K562 (cell line): ENCODE measurements at regions not wholly inside any gene's neighbourhood (a gene's known extent, or its start where the extent isn't known, plus 50 kb on each side); places are given as distances from the start of the nearest gene placed in this dataset.

ENCODE experiments used
- CREM ChIP-seq: IDR thresholded peaks from 2 replicates; pipeline ENCODE4 v1.6.1; 2014; ENCODE audit warnings: antibody characterized with exemption, low read depth
- DMBX1 ChIP-seq: fragments of 250-450 bp; sonication (Bioruptor Pico); IDR thresholded peaks from 2 replicates; pipeline ENCODE4 v1.8.0; 2022; ENCODE audit warnings: inconsistent platforms, mild to moderate bottlenecking, moderate library complexity, borderline replicate concordance
- DNMT1 ChIP-seq: fragments of 450-650 bp; IDR thresholded peaks from 2 replicates; pipeline ENCODE4 v1.6.1; 2016; ENCODE audit warnings: antibody characterized with exemption, mild to moderate bottlenecking
- MBD2 ChIP-seq: sonication (generic); IDR thresholded peaks from 2 replicates; pipeline ENCODE4 v1.6.1; 2016; ENCODE audit warnings: low read depth, borderline replicate concordance
- MED1 ChIP-seq: sonication (generic); formaldehyde crosslinking; IDR thresholded peaks from 2 replicates; pipeline ENCODE4 v1.8.1; 2023; ENCODE audit warnings: missing genetic modification reagents, borderline replicate concordance
- SIN3A ChIP-seq, 2 experiments: fragments of 150-350 bp in 1 of 2; IDR thresholded peaks; 2 replicates each; pipeline ENCODE4 v1.6.1; 2011 to 2016; ENCODE audit warnings: borderline replicate concordance in 2 of 2, low read depth in 2 of 2, low read length in 2 of 2, mild to moderate bottlenecking in 2 of 2, moderate library complexity in 2 of 2; ENCODE audit not compliant: control insufficient read depth in 1 of 2
- SP1 ChIP-seq: sonication (generic); formaldehyde crosslinking; IDR thresholded peaks from 2 replicates; pipeline ENCODE4 v1.8.1; 2022; ENCODE audit warnings: mild to moderate bottlenecking, missing genetic modification reagents
- ZBTB8A ChIP-seq: fragments of 450-650 bp; IDR thresholded peaks from 2 replicates; pipeline ENCODE4 v1.6.1; 2018; ENCODE audit warnings: mild to moderate bottlenecking, moderate library complexity; ENCODE audit not compliant: partially characterized antibody
- ZNF263 ChIP-seq: sonication (generic); formaldehyde crosslinking; IDR thresholded peaks from 2 replicates; pipeline ENCODE4 v1.8.0; 2022; ENCODE audit warnings: mild to moderate bottlenecking, missing genetic modification reagents, borderline replicate concordance
- ZNF274 ChIP-seq: IDR thresholded peaks from 2 replicates; pipeline ENCODE4 v1.6.1; 2011; ENCODE audit warnings: low read depth, mild to moderate bottlenecking, low read length, moderate library complexity, borderline replicate concordance
- ZNF431 ChIP-seq: sonication (generic); formaldehyde crosslinking; IDR thresholded peaks from 2 replicates; pipeline ENCODE4 v1.8.0; 2022; ENCODE audit warnings: mild to moderate bottlenecking, missing genetic modification reagents
- TF ChIP-seq, protein P1 (sequence below), 3 experiments: IDR thresholded peaks in 2 of 3; conservative IDR thresholded peaks in 1 of 3; 2 replicates each; pipeline ENCODE4 v1.5.1; 2011 to 2012; ENCODE audit warnings: low read length in 3 of 3, mild to moderate bottlenecking in 3 of 3, control low read depth in 2 of 3, improper control_type of control experiment in 1 of 3, inconsistent platforms in 1 of 3, low read depth in 1 of 3, mixed read lengths in 1 of 3, moderate library complexity in 1 of 3; ENCODE audit not compliant: insufficient read depth in 2 of 3
- TF ChIP-seq, protein P2 (sequence below), 2 experiments: fragments of 450-650 bp in 1 of 2; sonication (generic) in 1 of 2; formaldehyde crosslinking in 1 of 2; IDR thresholded peaks in 1 of 2; conservative IDR thresholded peaks in 1 of 2; 2 replicates each; pipeline versions ENCODE4 v1.6.1 to v1.8.1; 2016 to 2023; ENCODE audit warnings: mild to moderate bottlenecking in 2 of 2, moderate library complexity in 2 of 2, inconsistent platforms in 1 of 2, missing genetic modification reagents in 1 of 2

GRCh38 chr4:30630431-30630830 lies 89.7 kb upstream of the PCDH7 start:
- TF ChIP-seq, protein P1, sequence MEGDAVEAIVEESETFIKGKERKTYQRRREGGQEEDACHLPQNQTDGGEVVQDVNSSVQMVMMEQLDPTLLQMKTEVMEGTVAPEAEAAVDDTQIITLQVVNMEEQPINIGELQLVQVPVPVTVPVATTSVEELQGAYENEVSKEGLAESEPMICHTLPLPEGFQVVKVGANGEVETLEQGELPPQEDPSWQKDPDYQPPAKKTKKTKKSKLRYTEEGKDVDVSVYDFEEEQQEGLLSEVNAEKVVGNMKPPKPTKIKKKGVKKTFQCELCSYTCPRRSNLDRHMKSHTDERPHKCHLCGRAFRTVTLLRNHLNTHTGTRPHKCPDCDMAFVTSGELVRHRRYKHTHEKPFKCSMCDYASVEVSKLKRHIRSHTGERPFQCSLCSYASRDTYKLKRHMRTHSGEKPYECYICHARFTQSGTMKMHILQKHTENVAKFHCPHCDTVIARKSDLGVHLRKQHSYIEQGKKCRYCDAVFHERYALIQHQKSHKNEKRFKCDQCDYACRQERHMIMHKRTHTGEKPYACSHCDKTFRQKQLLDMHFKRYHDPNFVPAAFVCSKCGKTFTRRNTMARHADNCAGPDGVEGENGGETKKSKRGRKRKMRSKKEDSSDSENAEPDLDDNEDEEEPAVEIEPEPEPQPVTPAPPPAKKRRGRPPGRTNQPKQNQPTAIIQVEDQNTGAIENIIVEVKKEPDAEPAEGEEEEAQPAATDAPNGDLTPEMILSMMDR (IDR thresholded peaks at IDR 0.05 in 2 of 3, conservative IDR thresholded peaks at IDR 0.05 in 1 of 3; ENCODE audit: insufficient read depth in 2 of 3, low read depth in 1 of 3, low read length in 3 of 3) = no peak
- no peak for TF ChIP-seq ZBTB8A
- no peak for TF ChIP-seq MED1 (CRISPR knock-in tag)
- TF ChIP-seq ZNF274 = no peak
- no peak for TF ChIP-seq DNMT1
- TF ChIP-seq, protein P2, sequence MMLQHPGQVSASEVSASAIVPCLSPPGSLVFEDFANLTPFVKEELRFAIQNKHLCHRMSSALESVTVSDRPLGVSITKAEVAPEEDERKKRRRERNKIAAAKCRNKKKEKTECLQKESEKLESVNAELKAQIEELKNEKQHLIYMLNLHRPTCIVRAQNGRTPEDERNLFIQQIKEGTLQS (IDR thresholded peaks at IDR 0.05) = no peak
- TF ChIP-seq, protein P2 (CRISPR knock-in tag; conservative IDR thresholded peaks at IDR 0.05) = no peak
- no peak for TF ChIP-seq DMBX1 (CRISPR knock-in tag)
- TF ChIP-seq SIN3A (IDR thresholded peaks at IDR 0.05; ENCODE audit: borderline replicate concordance in 2 of 2, control insufficient read depth in 1 of 2, low read depth in 2 of 2, low read length in 2 of 2) = no peak
- TF ChIP-seq SP1 (CRISPR knock-in tag) = no peak
- no peak for TF ChIP-seq CREM
- no peak for TF ChIP-seq ZNF263 (CRISPR knock-in tag)
- TF ChIP-seq MBD2 = no peak
- TF ChIP-seq ZNF431 (CRISPR knock-in tag) = no peak
